Fibroblast of the conjunctiva (primary cell): ENCODE measurements at regions not wholly inside any gene's neighbourhood (a gene's known extent, or its start where the extent isn't known, plus 50 kb on each side); places are given as distances from the start of the nearest gene placed in this dataset.

Source experiments
- DNase-seq: peaks from one replicate; pipeline ENCODE4 v3.0.0-alpha.2; 2010; ENCODE audit warnings: low read depth

DNA sequence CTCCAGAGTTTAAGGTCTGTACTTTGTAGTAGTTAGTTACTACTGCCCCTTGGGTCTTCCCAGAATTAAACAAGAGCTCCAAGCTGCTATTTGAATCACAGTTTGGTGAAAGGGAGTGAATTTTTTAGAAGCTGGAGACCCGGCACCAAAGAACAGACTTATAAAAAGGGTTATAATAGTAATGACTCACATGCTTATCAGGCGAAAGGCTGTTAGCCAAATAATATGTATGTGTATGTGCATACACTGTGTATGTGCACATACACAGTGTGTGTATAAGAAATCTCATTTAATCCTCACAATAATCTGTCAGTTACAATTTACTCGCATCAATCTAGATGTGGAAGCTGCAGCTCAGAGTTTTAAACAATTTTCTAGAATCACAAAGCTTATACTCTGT, 59.5 kb upstream of the ITGA1 start:
- no peak for DNase-seq

DNA sequence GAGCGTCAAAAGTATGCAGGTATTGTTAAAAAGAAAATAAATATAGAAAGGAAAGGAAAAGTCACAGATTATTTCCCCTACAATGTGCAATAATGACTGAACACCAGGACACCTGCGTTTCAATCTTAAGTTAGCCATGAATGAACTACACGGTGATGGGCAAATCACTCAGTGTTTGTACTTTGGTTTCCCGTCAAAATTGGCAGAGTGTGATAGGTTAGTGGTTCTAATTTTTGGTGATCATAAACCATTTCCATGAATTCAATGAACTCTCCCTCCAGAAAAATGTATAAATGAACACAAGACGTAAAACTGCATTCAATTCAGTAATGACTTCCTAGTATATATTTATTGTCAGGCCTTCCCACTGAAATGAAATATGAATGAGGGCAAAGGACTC, 59.0 kb upstream of the ITGA1 start:
- DNase-seq = no peak

DNA sequence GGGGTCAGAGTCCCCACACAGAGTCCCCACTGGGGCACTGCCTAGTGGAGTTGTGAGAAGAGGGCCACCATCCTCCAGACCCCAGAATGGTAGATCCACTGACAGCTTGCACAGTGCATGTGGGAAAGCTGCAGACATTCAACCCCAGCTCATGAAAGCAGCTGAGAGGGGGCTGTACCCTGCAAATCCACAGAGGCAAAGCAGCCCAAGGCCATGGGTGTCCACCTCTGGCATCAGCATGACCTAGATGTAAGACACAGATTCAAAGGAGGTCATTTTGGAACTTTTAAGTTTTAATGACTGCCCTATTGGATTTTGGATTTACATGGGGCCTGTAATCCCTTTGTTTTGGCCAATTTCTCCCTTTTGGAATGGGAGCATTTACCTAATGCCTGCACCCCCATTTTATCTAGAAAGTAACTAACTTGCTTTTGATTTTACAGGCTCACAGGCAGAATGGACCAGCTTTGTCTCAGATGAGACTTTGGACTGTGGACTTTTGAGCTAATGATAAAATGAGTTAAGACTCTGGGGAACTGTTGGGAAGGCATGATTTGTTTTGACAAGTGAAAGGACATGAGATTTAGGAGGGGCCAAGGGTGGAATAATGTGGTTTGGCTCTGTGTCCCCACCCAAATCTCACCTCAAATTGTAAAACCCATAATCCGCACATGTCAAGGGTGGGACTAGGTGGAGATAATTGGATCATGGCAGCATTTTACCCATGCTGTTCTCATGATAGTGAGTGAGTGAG, 56.3 kb upstream of the ITGA1 start:
- DNase-seq = no peak

DNA sequence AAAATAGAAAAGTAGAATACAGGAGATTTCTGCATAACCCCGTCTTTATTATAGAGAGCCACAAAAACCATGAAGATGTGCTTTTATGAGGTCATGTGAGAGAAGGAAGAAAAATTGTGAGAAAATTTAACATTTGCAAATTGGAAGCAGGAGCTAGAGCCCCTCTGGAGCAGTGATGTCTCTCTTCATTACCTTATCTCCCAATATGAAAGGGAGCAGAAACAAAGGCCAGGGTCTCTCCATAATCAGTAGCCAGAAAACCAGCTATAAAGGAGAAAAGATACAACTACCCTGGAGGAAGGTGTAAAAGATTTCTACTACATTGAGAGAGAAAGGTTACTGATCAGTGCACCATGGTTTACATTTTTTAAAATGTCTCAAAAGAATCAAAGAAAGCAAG, 53.2 kb upstream of the ITGA1 start:
- DNase-seq = no peak

DNA sequence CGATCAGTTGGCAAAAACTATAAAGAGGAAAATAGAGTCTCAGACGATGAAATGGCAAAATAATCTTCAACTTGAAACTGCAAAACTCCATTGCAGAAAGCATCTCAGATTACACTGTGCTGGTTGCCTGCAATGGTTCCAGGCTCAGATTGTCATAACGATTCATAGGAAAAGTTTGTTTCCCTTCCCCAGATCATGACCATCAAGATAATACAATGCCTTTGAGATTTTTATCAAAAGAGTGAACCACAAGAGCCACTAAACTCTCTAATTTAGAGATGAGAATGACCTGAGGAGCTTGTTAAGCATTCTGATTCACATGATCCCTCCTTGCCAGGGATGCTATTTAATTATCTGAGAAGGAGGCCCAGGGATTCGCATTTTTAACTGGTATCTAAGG, 52.6 kb upstream of the ITGA1 start:
- no peak for DNase-seq
